Hematopoietic multipotent progenitor cell (in vitro differentiated cells): ENCODE measurements at regions not wholly inside any gene's neighbourhood (a gene's known extent, or its start where the extent isn't known, plus 50 kb on each side); places are given as distances from the start of the nearest gene placed in this dataset.

Experiments
- DNase-seq, 3 donors: peaks; one replicate each; pipeline ENCODE4 v3.0.0-alpha.2; 2011 to 2015; ENCODE audit warnings: low read depth in 2 of 3, low spot score in 2 of 3

- DNase-seq, result no peak
Measured at GRCh38 chr16:26644912-26645543, 421.7 kb upstream of the C16orf82 start.

- no peak for DNase-seq
Measured at GRCh38 chr16:26645614-26646013, 421.1 kb upstream of the C16orf82 start.

- DNase-seq, result no peak
Measured at GRCh38 chr16:26647870-26648269, 418.9 kb upstream of the C16orf82 start.

GRCh38 chr16:26648851-26649250 is 417.9 kb upstream of the C16orf82 start:
- DNase-seq, result no peak

GRCh38 chr16:26649381-26650045 is 417.2 kb upstream of the C16orf82 start:
- no peak for DNase-seq

- no peak for DNase-seq
Measured at GRCh38 chr16:26651464-26651863, 415.3 kb upstream of the C16orf82 start.

GRCh38 chr16:26651884-26652283 is 414.8 kb upstream of the C16orf82 start:
- no peak for DNase-seq

GRCh38 chr16:26658486-26658885 is 408.2 kb upstream of the C16orf82 start:
- DNase-seq, result no peak

- DNase-seq, result no peak
Measured at GRCh38 chr16:26658915-26659314, 407.8 kb upstream of the C16orf82 start.

- DNase-seq, result no peak
Measured at GRCh38 chr16:26664086-26664485, 402.6 kb upstream of the C16orf82 start.

- no peak for DNase-seq
Measured at GRCh38 chr16:26665166-26665939, 401.4 kb upstream of the C16orf82 start.

GRCh38 chr16:26666486-26666885 is 400.2 kb upstream of the C16orf82 start:
- DNase-seq, result no peak

- no peak for DNase-seq
Measured at GRCh38 chr16:26667307-26667706, 399.4 kb upstream of the C16orf82 start.

- no peak for DNase-seq
Measured at GRCh38 chr16:26668026-26668425, 398.7 kb upstream of the C16orf82 start.

GRCh38 chr16:26672206-26672605 is 394.5 kb upstream of the C16orf82 start:
- DNase-seq, result no peak

- DNase-seq, result no peak
Measured at GRCh38 chr16:26673011-26673410, 393.7 kb upstream of the C16orf82 start.

GRCh38 chr16:26680671-26681070 is 386.1 kb upstream of the C16orf82 start:
- DNase-seq, result no peak

GRCh38 chr16:26688105-26688504 is 378.6 kb upstream of the C16orf82 start:
- DNase-seq, result no peak

- no peak for DNase-seq
Measured at GRCh38 chr16:26688699-26689098, 378.0 kb upstream of the C16orf82 start.

GRCh38 chr16:26692658-26693057 is 374.1 kb upstream of the C16orf82 start:
- no peak for DNase-seq

- no peak for DNase-seq
Measured at GRCh38 chr16:26697807-26698206, 368.9 kb upstream of the C16orf82 start.

- DNase-seq, result no peak
Measured at GRCh38 chr16:26700250-26700649, 366.5 kb upstream of the C16orf82 start.
